Fibroblast of skin of left quadriceps (primary cell): ENCODE measurements at regions not wholly inside any gene's neighbourhood (a gene's known extent, or its start where the extent isn't known, plus 50 kb on each side); places are given as distances from the start of the nearest gene placed in this dataset.

Experiments
- DNase-seq, 2 experiments: peaks; one replicate each; pipeline ENCODE4 v3.0.0-alpha.2; 2013; ENCODE audit warnings: low read depth in 2 of 2

DNA sequence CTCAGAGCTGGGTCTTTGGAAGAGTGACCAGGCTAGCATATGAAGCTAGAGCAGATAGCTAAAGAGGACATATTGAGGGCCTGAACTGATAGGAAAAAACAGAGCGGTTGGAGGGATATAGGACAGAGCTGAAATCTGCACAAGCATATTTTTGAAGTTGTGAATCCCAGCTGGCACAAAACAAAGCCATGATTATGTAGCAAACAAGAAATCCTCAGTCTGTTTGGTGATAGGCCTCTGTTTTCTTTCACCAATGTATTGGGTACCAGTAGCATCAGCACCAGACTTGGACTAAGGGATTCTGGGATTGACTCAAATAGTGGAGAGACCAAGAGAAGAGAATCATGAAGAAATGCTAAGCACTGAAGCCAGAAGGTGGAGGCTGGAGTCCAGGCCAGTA is 151.0 kb downstream of the FAM43A start:
- no peak for DNase-seq

DNA sequence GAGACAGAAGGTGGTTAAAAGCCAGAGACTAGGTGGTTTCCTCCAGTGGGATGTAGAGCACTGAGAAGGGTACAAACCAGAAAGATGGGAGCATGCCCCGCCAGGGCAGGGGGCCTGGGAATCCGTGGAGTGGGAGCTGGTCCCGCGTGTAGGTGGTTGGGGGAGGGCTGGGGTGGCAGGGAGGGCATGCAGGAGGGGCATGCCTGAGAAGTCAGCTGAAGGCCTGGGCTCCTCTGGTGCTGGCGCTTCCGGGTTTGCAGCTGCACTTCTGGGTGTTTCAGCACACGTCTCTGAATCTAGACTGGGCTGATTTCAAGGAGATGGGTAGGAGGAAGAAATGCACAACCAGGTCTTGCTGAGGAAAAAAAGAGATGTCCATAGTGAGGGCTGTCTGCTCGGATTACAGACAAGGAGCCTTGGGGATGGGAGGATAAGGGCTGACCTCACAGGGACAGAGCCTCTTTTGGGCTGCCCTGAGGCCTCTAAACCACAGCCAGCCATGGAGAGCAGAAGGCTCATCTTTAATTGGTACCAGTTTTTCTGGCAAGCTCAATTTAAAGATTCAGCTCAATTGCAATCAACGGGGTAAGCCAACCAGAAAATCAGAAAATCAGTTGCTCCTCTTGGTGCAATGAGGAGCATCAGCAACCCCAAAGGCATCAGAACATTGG is 151.9 kb downstream of the FAM43A start:
- DNase-seq = no peak

DNA sequence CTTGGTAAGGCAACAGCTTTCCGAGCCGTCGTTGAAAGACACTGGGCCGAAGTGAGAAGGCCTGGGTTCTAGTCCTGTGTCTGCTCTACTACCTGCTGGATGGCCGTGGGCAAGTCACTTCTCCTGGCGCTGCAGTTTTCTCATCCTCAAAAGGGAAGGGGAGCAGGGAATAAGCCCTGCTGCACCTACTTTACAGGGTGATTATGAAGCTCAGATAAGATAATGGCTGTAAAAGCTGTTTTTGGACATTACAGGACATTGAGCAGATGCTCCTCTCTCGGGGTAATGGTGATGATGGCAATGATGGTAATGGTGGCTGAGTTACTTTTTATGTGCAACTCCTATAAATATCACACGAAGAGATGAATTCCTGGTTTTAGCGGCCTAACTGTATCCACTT is 152.6 kb downstream of the FAM43A start:
- no peak for DNase-seq

DNA sequence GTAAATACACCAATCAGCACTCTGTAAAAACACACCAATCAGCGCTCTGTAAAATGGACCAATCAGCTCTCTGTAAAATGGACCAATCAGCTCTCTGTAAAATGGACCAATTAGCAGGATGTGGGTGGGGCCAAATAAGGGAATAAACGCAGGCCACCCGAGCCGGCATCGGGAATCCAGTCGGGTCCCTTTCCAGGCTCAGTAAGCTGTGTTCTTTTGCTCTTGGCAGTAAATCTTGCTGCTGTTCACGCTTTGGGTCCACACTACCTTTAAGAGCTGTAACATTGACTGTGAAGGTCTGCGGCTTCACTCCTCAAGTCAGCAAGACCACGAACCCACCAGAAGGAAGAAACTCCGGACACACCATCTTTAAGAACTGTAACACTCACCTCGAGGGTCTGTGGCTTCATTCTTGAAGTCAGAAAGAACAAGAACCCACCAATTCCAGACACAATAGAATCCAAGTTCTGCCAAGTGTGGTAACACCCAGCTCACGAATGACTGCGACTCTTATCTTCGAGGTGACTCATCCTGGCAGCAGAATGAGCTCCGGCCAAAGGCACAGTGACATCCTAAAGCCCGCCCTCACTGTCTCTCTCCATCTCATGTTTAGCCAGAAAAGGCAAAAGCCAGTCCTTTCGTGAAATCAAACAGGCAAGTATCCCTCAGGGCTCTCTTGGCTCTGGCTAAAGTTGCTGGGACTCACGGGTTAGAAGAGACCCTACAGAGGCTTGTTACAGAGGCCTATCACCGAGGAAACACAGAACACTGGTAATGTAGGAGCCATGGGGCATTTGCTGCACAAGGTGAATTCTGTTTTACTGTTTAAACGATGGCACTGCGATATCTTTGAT is 155.2 kb downstream of the FAM43A start:
- DNase-seq = no peak

DNA sequence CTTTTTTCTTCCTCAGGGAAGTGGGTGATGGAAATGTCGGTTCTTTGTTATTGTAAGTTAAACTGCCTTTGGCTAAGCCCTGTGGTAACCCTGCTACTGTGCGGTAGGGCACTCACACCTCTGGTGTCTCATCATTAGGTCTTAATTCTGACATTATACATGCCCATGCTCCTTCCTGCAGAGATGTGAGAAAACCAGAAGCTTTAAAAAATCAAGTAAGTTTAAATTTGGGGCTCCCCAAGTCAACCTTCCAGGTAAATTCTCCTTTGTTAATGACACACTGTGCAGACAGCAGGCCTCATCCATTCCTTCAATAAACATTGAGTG is 155.8 kb downstream of the FAM43A start:
- DNase-seq = no peak

DNA sequence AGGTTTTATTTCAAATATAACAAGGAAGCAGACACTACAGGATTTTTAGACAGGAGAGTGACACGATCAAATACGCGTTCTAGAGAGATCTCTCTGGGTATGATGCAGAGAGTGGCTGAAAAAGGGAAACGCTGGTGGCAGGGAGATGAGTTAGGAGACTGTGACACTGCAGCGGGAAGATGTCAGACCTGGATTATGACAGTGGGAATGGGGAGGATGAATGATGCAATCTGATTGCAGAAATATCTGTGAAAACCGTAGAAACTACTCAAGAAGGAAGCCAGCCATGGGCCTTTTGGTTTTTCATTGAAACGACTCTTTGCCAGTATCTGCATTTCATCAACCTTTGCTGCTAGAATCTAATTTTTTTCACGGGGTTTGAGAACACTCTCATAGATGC is 157.9 kb downstream of the FAM43A start:
- no peak for DNase-seq

DNA sequence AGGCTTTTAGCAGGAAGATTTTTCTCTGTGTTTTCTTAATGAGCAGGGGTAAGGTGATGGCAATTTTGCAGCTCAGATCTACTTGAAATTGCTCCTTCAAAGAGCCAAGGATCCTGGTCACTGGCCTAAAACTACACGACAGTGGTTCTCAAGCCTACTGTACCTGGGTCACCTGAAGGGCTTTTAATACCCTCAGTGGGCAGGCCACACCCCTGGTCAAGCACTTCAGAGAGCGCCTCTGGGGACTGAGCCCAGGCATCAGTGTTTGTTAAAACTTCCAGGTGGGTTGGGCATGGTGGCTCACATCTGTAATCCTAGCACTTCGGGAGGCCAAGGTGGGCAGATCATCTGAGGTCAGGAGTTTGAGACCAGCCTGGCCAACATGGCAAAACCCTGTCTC is 158.4 kb downstream of the FAM43A start:
- DNase-seq = no peak

DNA sequence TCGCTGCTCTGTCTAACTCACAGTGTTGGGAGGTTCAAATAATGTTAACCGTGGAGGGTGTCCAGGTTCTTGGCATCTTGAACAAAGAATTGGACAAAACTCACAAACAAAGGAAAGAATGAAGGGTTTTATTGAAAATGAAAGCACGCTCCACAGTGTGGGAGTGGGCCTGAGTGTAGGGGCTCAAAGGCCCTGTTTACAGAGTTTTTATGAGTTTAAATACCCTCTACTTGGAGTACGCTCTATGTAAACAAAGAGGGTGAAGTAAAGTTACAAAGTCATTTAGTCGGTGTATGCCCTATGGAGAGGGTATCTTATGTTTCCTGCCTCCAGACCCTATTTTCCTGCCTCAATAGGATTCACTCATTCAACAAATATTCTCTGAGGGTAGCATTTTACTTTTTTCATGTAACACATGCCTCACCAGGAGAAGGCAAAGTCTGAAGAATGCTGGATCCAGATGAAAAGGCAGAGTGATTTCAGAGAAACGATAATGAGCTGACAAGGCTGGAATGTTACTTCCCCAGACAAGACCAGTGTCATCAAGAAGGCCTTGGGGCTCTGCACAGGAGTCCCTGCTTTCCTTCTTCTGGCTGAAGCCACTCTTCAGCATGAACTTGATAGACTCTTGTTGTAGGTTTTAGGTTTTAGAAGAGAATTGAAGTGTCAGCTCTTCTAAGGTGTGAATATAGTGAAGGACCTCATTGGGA is 163.6 kb downstream of the FAM43A start:
- no peak for DNase-seq

DNA sequence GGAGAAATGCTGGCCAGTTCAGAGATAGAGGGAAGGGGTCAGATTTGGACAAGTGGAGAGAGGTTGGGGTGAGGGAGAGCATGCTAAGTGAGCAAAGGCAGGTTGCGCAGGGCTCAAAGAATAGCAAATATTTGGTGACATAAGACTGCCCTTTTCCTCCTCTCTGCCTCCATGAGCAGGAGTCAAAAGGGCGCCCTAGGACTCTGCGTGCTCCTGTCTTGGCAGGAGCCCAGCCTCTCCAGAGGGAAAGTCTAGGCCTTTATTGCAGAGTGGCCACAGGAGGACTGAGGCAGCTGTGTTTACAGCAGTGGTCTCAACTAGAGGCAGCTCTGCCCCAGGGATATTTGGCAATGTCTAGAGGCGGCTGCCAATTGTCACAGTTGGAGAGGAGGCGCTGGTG is 165.6 kb downstream of the FAM43A start:
- no peak for DNase-seq

DNA sequence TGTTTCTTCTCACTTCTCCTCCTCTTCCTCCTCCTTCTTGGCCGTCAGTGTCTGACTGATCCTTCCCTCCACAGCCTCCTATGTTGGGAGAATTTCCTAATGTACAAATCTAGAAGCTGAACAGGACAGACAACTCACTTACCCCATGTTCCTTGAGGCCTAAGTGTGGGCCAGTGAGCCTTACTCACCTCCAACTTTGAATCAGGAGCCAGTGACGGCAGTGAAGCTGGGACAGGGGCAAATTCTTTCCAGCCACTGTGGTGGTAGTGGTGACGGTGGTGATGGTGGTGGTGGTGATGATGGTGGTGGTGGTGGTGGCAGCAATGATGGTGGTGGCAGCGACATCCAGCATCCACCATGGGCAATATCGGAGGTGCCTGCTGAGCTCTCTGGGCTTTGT is 166.3 kb downstream of the FAM43A start:
- DNase-seq = no peak

DNA sequence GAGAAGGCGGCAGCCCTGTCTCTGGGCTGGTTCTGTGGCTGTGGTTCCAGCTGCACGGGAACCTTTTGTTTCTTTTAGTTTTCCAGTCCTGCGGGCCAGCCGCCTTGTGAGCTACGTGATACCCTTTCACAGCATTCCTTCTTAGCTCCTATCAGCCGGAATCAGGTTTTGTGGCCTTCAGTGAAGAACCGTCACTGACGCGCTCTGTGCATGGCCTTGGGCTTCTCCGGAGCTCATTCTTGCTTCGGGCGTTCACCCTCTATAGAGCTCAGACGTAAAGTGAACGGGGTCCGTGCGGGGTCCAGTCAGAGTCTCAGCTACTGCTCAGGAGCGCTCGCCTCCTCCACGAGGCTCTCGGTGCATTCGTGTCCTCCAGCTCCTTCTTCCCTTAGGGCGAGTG is 166.7 kb downstream of the FAM43A start:
- no peak for DNase-seq

DNA sequence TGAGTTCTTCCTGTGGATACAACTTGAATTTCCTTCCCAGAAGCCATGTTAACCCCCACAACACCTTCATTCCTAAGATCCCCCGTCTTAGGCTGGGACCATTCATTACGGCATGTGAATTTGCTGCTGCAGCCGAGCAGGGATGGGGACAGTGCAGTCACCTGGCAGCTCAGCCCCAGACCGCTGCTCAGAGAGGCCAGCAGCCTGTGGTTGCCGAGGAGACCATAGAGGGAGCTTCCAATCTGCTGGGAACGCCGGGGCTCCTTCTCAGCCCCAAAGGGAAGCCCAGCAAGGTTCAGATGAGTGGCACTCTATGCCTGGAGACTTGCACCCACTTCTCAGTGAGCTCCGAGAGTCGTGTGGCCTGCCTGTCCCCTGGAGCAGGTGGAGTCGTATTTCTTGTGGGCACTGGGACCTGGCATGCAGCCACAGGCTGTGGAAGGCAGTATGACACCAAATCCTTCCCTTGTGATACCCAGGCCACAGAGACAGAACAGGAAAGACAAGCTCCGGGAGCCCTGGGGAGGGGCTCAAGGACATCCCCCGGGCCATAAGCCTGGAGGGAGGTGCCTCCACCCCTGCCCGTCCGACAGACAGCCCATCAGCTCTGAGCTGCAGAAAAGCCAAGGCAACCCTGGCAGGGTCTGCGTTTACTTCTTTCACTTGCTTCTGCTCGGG is 167.3 kb downstream of the FAM43A start:
- no peak for DNase-seq

DNA sequence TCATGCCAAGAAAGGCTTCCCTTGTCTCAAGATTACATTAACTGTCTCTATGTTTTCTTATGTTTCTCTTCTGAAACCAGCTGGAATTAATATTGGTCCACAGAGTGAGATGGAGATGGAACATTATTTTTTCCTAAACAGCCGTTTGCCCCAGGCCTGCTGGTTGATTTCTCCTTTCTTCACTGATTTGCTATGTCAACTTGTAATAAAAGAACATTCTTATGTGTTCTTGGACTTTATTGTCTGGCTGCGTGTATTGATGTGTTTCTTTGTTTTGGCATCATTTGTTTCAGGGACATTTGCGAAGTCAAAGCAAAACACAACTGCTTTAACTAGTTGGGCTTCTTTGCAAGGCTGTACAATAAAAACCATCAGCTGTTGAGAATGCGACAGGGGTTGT is 168.5 kb downstream of the FAM43A start:
- DNase-seq = no peak

DNA sequence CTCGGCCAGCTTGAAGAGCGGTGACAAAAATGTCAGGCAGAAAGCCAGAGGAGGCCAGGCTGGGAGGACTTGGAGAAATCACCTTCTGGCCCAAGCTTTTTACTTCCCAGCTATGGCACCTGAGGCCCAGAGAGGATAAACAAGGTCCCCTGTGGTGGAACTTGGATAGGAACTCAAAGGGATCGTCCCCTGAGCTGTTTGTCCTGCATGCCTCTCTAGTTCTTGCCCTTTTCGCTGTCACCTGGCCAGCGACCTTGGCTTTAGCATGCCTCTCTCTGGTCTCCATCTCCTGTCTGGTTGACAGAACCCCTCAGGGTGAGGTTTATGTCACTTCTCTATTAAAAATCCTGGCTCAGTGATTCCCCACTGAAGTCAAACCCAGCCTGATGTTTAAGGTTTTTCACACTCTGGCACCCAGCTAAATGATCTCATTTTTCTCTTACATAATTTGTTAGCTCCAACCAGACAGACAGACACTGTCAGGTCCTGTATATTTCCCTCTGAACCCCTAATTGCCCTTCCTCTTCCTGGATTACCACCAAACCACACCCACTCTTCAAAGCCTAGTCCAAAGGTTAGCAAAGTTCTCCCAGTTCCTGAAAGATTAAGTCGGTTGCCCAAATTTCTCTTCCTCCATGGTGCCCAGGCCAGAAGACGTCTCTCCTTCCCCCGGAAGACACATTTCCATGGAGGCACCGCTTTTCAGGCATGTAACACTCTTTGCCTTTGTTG is 169.1 kb downstream of the FAM43A start:
- no peak for DNase-seq

DNA sequence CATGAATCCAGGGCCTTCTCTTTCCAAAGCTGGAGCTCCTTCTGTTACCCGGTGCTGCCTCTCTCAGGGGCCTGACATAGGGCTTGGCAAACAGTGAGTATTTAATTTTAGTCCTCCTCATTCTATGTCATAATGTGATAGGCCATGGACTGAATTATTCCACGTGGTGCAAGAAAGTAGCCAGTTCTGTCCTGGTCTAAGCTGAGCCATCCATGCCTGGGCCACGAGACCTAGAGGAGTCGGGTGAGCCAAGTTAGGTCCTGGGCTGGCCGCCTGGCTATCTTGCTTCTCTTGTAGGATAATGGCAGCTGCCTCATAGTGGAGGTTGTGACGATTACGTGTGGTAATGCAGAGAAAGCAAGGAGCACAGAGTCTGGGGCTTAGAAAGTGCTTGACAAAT is 170.6 kb downstream of the FAM43A start:
- no peak for DNase-seq

DNA sequence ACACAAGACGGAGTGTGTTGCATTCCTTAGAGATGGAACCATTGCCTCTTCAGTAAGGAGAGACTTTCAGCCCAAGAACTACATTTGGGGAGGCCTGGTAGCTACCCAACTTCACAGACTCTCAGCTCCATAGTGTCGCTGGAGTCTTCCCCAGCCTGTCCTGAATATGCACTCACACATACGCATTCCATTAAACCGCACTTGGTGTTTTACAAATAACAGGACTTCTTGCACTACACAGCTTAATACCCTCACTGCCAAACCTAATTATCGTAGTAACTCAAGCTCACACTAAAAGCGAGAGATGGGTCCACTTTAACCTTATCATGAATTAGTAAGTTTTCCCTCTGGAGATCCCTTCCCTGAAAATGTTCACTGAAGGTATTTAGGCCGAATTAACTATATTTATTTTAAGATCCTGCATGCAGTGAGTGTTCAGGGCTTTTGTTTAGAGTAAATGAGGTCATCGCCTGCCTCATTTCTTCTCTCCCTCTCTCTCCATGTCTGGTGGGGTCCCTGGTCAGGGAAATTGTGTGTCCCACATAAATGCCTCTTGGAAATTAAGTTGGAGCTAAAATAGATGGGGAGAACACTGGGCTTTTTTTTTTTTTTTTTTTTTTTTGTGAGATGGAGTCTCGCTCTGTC is 171.9 kb downstream of the FAM43A start:
- DNase-seq = no peak

DNA sequence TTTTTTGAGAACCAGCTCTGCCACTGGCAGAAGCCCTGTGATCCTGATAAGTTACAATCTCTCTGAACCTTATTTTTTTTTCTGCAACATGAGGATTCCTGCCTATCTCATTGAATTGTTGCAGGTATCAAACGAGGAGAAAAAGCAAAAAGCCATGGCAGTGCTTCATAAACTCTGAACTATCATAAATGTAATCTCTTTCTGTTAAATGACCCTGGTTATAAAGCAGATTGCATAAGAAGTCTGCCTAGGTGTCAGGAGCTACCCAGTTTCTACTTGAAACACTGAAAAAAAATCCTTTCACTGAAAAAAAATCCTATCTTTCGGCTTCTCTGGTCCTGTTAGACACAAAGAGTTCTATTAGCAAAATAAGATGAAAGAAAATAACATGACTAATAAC is 172.7 kb downstream of the FAM43A start:
- no peak for DNase-seq

DNA sequence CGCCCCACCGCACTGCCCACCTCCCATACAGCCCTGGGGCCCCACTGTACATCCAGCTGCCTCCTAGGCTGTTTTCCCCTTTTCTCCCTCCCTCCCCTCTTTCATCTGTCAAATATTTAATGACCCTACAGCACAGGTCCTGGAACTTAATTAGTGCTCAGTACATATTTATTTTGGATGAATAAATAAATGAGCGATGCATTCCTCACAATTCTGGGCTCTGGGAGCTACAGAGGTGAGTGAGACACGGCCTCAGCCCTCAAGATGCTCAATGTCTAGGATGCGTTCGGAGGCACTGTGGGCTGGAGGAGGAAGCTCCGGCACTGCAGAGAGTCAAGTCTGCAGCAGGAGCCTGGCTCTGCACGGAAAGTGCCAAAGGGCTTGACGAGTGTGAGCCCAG is 175.0 kb downstream of the FAM43A start:
- DNase-seq = no peak

DNA sequence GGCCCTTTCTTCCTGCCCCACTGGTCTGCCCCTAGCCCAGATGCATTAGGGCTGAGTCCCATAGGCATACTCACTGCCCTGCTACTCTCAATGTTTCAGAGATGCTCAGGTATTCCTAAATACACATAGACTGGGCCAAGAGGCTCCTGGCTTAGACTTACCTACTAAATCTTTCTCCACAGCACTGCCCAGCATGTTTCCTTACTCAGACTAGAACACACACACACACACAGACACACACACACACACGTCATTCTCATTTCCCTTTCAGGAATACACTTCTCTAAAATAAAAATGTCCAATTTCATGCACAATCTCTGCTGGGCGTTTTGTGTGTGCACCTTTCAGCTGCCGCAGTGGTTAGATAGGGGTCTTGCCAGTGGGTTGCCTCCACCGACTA is 175.7 kb downstream of the FAM43A start:
- DNase-seq = no peak

DNA sequence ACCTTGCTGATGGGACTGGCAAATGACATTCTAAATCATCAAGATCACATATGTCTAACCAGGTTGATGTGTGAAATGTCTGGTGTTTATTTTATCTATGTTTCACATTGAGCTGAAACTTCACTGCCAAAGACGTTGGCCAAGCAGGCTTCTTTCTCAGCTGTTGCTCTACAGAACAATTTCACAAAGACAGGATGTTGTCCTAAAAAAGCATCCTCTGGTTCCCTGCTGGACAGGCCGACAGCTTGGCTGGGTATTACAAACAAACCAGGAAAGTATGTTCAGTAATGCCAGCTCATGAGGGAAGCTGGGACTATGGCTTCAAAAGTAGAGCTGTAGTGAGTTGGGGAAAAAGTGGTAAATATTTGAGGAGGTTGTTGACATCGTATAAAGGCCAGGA is 179.4 kb downstream of the FAM43A start:
- no peak for DNase-seq

DNA sequence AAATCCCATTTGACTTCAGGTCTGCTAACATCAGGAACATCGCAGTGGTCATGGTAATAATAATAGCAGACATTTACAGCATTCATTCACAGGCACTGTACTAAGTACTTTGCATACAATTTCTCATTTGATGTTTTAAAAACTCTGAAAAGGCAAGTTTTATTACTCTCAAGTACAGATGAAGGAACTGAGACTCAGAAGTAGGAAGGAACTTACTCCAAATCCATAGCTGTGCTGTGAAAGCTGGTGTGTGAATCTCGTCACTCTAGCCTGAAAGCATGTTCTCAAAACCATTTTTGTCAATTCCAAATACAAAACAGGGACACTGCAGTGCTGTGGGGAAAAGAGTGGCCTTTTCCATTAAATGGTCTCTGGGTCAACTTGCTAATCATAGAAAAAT is 179.9 kb downstream of the FAM43A start:
- DNase-seq = no peak
